ENCODE measurements at regions not wholly inside any gene's neighbourhood (a gene's known extent, or its start where the extent isn't known, plus 50 kb on each side); places are given as distances from the start of the nearest gene placed in this dataset.

GRCh38 chr2:48817355-48817754 lies 61.8 kb upstream of the LHCGR start (continued):
- TF ChIP-seq EP300 (IDR thresholded peaks at IDR 0.05; ENCODE audit: borderline replicate concordance in 1 of 2, low read depth in 2 of 2, low read length in 2 of 2) = no peak
